ENCODE measurements at regions not wholly inside any gene's neighbourhood (a gene's known extent, or its start where the extent isn't known, plus 50 kb on each side); places are given as distances from the start of the nearest gene placed in this dataset.
"Not testable (repeated sequence)": the region's sequence is repeated elsewhere in the genome, so short reads cannot be mapped to it uniquely, and the experiment has no call there.

GRCh38 chr10:124196659-124197058 lies 103.3 kb upstream of the CHST15 start:
- CTCF ChIA-PET: no interaction called here

GRCh38 chr10:124194199-124194824 lies 100.9 kb upstream of the CHST15 start:
- no peak overlapping the region for H3K4me3 ChIP-seq (ENCODE audit: low read depth, low read length)
- H3K27me3 ChIP-seq (ENCODE audit: control insufficient read depth, insufficient read depth, low read length): no peaks in the 10 kb centered on the region
- DNase-seq (ENCODE audit: low read depth, low spot score): no peak
- H3K9me3 ChIP-seq (ENCODE audit: control insufficient read depth, insufficient read depth, low read length): no peaks in the 10 kb centered on the region; the same call in 1 of the 2 replicates
- no peak overlapping the region for H3K27ac ChIP-seq (ENCODE audit: low read depth, low read length)
- POLR2A ChIA-PET: no interaction called here
- TF ChIP-seq CTCF (IDR thresholded peaks at IDR 0.05; ENCODE audit: low read depth, low read length): no peak
- CTCF ChIA-PET: no interaction called here

More at GRCh38 chr10:124196659-124197058, 103.3 kb upstream of the CHST15 start:
- Histone ChIP-seq H3K4me3 (ENCODE audit: low read depth, low read length) (no peak overlapping the region), H3K27me3 (ENCODE audit: control insufficient read depth, insufficient read depth, low read length) (no peaks in the 10 kb centered on the region), H3K9me3 (ENCODE audit: control insufficient read depth, insufficient read depth, low read length) (no peaks in the 10 kb centered on the region; the same call in none of the 2 replicates), H3K27ac (ENCODE audit: low read depth, low read length) (no peak overlapping the region)
- no peak for TF ChIP-seq CTCF (IDR thresholded peaks at IDR 0.05; ENCODE audit: low read depth, low read length)
- POLR2A ChIA-PET: no interaction called here
- DNase-seq (ENCODE audit: low read depth, low spot score): no peak

GRCh38 chr10:124193309-124193696 lies 99.9 kb upstream of the CHST15 start:
- DNase-seq (ENCODE audit: low read depth, low spot score): no peak
- no peak for TF ChIP-seq CTCF (IDR thresholded peaks at IDR 0.05; ENCODE audit: low read depth, low read length)
- H3K9me3 ChIP-seq (ENCODE audit: control insufficient read depth, insufficient read depth, low read length): no peaks in the 10 kb centered on the region; the same call in 1 of the 2 replicates
- H3K27me3 ChIP-seq (ENCODE audit: control insufficient read depth, insufficient read depth, low read length): no peaks in the 10 kb centered on the region
- H3K27ac ChIP-seq (ENCODE audit: low read depth, low read length): no peak overlapping the region
- no peak overlapping the region for H3K4me3 ChIP-seq (ENCODE audit: low read depth, low read length)
- ChIA-PET POLR2A (no interaction called here), CTCF (no interaction called here)

- CTCF ChIA-PET: interaction anchor here (1.0 kb wide), 2 partner anchors 198 kb away, joined by 3 read pairs; no protein-coding TSS in a partner anchor
- DNase-seq (ENCODE audit: low read depth, low spot score); H3K27me3 ChIP-seq (ENCODE audit: control insufficient read depth, insufficient read depth, low read length); H3K9me3 ChIP-seq (ENCODE audit: control insufficient read depth, insufficient read depth, low read length); POLR2A ChIA-PET; H3K4me3 ChIP-seq (ENCODE audit: low read depth, low read length); H3K27ac ChIP-seq (ENCODE audit: low read depth, low read length): not testable (repeated sequence)
- TF ChIP-seq CTCF (IDR thresholded peaks at IDR 0.05; ENCODE audit: low read depth, low read length): 0 out of 2 replicates have a peak, but pooled peaks have one; percentile 2
Observed at GRCh38 chr10:124192664-124193308, 99.4 kb upstream of the CHST15 start.

GRCh38 chr10:124190476-124190875 lies 97.1 kb upstream of the CHST15 start:
- CTCF ChIA-PET; H3K27me3 ChIP-seq (ENCODE audit: control insufficient read depth, insufficient read depth, low read length); H3K27ac ChIP-seq (ENCODE audit: low read depth, low read length); POLR2A ChIA-PET; H3K9me3 ChIP-seq (ENCODE audit: control insufficient read depth, insufficient read depth, low read length); DNase-seq (ENCODE audit: low read depth, low spot score); H3K4me3 ChIP-seq (ENCODE audit: low read depth, low read length): not testable (repeated sequence)
